ENCODE measurements at regions not wholly inside any gene's neighbourhood (a gene's known extent, or its start where the extent isn't known, plus 50 kb on each side); places are given as distances from the start of the nearest gene placed in this dataset.

- no peak for ATAC-seq
Measured at GRCh38 chrX:38856670-38857265, 55.5 kb downstream of the MID1IP1 start.

DNA sequence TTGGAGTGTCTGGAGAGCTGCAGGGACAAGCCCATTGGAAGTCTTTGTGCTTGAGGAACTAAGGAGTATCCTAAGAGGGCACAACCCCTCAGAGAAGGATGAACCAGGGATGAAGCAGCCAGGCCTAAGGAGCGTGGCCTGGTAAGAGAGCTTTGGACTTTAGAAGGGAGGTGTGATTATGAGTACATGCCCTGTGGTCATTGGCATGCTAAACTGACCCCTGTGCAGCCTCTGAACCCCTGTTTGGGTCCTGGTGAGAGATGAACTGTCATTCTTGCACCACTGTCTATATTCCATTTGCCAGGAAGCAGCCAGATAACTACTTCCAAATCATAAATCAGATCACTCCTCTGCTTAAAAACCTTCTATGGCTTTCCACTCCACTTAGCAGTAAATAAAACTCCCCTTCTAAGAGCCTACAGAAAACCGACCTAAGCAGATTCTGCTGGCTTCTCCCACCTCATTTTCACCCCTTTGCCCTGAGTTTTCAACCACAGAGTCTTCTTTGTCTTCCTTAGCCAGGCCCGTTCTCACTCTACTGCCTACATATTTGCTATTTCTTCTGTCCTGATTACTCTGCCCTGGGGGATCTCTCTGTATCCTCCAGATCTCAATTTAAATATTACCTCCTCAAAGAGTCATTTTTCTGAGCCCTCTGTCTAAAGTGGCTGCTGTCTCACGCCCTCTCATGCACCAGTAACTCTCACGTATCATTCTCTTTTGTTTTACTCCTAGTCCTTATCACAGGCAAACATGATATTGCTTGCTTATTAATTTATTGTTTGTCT is 56.7 kb downstream of the MID1IP1 start:
- ATAC-seq: no peak

DNA sequence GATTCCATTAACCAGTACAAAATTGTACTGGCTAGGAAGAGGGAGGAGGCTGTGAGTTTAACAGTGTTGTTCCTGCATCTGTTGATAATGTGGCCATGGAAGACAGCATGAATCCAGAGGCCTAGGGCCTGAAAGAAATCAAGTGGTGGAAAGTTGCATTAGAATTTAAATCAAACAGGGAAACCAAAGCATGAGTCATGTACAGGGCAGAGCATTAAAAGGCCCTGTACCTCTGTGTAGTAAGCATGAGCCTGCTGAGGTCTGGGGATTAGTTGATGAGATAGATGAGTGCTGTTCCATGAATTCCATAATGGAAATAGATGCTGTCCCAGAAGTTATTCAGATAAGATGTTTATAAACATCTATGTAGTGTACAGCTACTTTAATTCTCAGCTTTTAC is 58.3 kb downstream of the MID1IP1 start:
- ATAC-seq: no peak

GRCh38 chrX:38860106-38861013 is 59.1 kb downstream of the MID1IP1 start:
- no peak for ATAC-seq

- ATAC-seq: no peak
Measured at GRCh38 chrX:38861489-38861888, 60.2 kb downstream of the MID1IP1 start.

DNA sequence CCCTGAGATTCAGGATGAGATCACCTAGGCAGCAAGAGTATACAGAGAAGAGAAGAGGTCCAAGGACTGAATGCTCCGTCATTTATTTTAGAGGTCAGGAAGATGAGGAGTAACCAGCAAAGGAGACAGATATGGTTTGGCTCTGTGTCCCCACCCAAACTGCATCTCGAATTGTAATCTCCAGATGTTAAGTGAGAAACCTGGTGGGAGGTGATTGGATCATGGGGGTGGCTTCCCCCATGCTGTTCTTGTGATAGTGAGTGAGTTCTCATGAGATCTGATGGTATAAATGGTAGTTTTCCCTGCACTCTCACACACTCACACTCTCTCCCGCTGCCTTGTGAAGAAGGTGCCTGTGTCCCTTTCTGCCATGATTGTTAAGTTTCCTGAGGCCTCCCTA is 60.8 kb downstream of the MID1IP1 start:
- no peak for ATAC-seq

- ATAC-seq: no peak
Measured at GRCh38 chrX:38864165-38864564, 62.9 kb downstream of the MID1IP1 start.

DNA sequence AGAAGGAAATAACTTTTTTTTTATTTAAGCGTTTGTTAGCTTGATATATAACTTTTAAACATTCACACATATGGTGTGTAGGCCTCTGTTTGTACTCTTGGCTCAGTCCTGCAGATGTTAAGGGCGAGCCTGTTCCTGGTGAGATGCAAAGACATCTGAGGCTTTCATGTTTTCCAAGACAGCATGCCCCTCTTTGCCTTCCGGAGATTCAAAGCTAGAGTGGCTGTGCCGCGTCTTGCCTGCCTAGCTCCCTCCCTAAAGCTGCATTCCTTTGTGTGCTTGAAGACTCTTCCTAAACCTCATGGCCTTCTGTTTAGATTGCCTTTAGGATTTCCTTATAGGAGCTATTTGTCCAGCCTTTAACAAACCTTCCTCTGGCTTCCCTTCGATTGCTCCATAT is 67.1 kb downstream of the MID1IP1 start:
- ATAC-seq: no peak

DNA sequence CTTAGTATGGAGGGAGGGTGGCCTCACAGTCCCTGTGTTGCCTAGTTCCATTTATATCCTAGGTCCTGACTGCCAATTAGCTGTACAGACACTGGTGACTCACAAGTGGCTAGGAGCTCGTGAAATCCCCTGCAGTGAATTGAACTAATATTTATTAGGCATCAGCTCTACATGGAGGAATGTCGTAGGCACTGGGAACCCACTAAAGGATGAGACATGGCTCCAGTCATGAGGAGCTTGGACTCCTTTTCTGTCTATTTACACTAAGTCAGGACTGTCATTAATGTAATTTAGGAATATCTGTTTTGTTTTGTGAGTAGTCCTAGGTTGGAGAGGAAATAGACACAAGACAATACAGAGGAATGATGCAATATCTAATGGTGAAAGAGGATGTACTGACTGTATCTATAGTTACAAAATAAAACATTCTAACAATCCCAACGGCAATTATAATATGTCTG is 67.7 kb downstream of the MID1IP1 start:
- peak; percentile 65 for ATAC-seq

GRCh38 chrX:38870361-38870895 is 69.2 kb downstream of the MID1IP1 start:
- ATAC-seq: peak; percentile 93

- no peak for ATAC-seq
Measured at GRCh38 chrX:38871129-38872029, 70.1 kb downstream of the MID1IP1 start.

DNA sequence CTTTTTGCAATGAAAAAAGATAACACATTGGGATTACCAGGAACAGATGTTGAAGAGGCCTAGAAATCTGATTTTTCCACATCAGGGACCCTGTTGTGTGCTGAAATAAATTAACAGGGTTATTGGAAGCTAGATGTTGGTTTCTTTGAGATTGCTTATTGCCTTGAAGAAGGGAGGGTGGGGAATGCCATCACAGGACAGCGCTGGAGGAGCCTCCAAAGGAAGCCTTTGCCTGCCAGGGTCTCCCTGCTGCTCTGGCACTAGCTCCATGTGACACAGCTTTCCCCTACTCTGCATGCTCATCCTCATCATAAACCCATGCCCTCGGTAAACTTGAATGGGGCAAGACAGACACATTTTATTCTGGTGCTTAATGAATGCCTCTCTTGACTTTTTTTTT is 76.1 kb downstream of the MID1IP1 start:
- ATAC-seq: no peak

- peak; percentile 65 for ATAC-seq
Measured at GRCh38 chrX:38878641-38879340, 77.5 kb downstream of the MID1IP1 start.

- peak; percentile 86 for ATAC-seq
Measured at GRCh38 chrX:38879631-38880220, 78.5 kb downstream of the MID1IP1 start.

GRCh38 chrX:38880296-38880854 is 79.1 kb downstream of the MID1IP1 start:
- peak; percentile 63 for ATAC-seq

DNA sequence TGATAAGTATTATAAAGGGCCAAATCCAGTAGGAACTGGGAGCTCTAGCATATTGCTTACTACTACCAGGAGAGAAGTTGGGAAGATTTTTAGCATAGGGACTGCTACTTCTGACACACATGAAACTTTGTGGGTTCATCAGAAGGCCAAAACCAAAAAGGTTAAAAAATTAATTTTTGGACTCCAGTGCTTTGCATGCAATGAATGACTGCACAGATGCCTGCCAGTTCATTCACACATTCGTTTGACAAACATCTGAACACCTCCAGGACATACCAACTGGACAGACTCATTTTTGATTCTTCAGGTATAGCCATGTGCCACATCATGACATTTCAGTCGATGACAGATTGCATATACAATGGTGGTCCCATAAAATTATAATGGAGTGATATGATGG is 79.8 kb downstream of the MID1IP1 start:
- ATAC-seq: no peak

DNA sequence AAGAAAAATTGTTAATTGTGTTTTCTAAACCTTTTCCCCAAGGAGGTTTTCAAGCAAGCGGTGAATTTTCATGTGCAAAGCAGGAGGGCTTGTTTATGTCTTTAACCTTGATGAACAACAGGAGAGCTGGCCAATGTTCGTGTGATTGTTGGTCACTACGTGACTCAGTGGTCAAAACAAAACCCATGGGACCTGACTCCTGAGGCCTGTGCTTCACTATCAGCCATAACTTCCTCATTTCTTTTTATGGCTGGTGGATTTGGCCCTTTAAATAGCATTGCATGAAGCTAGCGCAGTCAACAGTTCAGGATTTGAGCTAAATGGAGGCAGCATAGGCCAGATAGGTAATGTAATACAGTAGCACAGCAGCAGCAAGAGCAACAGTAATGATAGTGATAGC is 80.5 kb downstream of the MID1IP1 start:
- no peak for ATAC-seq

DNA sequence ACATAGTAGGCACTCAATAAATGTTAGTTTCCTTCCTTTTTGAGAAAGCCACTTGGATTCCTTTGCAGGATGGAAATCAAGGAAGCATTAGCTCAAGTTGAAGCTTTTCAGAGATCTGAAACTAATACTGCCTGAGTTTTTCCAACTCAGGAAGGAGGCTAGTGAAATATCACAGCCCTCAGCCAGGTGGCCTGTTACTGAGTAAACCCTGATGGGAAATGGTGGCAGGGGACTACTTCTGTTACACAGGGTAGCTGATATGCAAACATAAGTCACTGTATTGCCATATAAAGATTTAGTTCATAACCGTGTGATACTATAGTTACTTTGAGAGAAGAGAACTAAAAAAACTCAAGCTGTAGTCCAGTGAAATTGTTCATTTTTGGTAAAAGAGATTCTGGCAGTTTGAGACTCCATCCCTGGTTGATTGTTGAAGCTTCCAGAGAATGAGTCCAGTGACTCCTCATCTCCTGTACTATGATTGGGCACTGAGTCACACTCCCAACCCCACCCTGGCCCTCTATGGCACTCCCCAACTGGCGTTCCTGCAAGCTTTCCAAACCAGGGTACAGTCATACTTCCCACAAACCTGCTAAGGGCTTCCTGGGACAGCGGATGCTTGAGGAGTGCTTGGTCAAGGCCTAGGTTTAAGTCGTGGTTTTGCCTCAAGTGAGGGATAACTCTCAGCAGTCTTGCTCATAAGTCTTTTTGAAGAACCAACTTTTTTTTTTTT is 81.8 kb downstream of the MID1IP1 start:
- peak; percentile 87 for ATAC-seq

GRCh38 chrX:38886112-38886511 is 84.9 kb downstream of the MID1IP1 start:
- ATAC-seq: no peak

GRCh38 chrX:38887222-38887621 is 86.0 kb downstream of the MID1IP1 start:
- no peak for ATAC-seq

Measured in esophagus mucosa (tissue), 1 donor.